GM12878 (cell line): ENCODE measurements at regions not wholly inside any gene's neighbourhood (a gene's known extent, or its start where the extent isn't known, plus 50 kb on each side); places are given as distances from the start of the nearest gene placed in this dataset.

Experiments used
- ATAC-seq: fragments of 200-7000 bp; cut with Tn5 transposase; 3 replicates; pipeline ENCODE4 v1.9.1; 2020; ENCODE audit warnings: mild to moderate bottlenecking, moderate library complexity
- BruUV-seq: library from RNA; stranded (reverse); fragments of 400-500 nt; replicated peaks from 2 replicates; lab custom pipeline; 2021; lab: Mats Ljungman, UMichigan
- CTCF ChIA-PET: fragments of 300-600 bp; sonication (Branson Sonifier 250); formaldehyde crosslinking; extraction: SDS; loops from one replicate; lab custom pipeline; 2021; ENCODE audit warnings: inconsistent platforms; lab: Yijun Ruan, JAX
- POLR2A ChIA-PET: fragments of 350-600 bp; formaldehyde crosslinking; extraction: SDS; loops from one replicate; lab custom pipeline; 2021; ENCODE audit warnings: inconsistent platforms; lab: Charles Lee
- RAD21 ChIA-PET: fragments of 300-600 bp; sonication (Branson Sonifier 250); formaldehyde crosslinking; loops from one replicate; lab custom pipeline; 2023; ENCODE audit warnings: antibody characterized with exemption; ENCODE audit not compliant: unreplicated experiment; lab: Charles Lee
- SMC1A ChIA-PET: fragments of 300-600 bp; sonication (Branson Sonifier 250); formaldehyde crosslinking; loops from one replicate; lab custom pipeline; 2023; ENCODE audit not compliant: unreplicated experiment, uncharacterized antibody; lab: Charles Lee
- DNase-seq: peaks from one replicate; pipeline ENCODE4 v3.0.0-alpha.2; 2011; ENCODE audit warnings: low read depth, low spot score
- FAIRE-seq: peaks from 3 replicates; lab custom pipeline; 2011; peaks lifted over from hg19 to GRCh38; lab: Jason Lieb, UNC
- H2AFZ ChIP-seq: 2 replicates; pipeline ENCODE4 v1.6.0; 2011; ENCODE audit warnings: low read depth, low read length, control low read depth; ENCODE audit not compliant: control insufficient read depth
- H3K27ac ChIP-seq: 2 replicates; pipeline ENCODE4 v1.5.1; 2011; ENCODE audit warnings: control low read depth; ENCODE audit not compliant: control insufficient read depth, insufficient read depth
- H3K27me3 ChIP-seq, 2 experiments: replicated peaks in 1 of 2; 2 replicates each; pipeline versions ENCODE4 v1.6.0 to v1.6.1; 2011; ENCODE audit warnings: low read length in 1 of 2; ENCODE audit not compliant: control insufficient read depth in 2 of 2, insufficient read depth in 2 of 2
- H3K36me3 ChIP-seq, 2 experiments: 2 replicates each; pipeline ENCODE4 v1.5.1; 2011; ENCODE audit warnings: low read length in 1 of 2; ENCODE audit not compliant: control insufficient read depth in 2 of 2, insufficient read depth in 2 of 2
- H3K4me1 ChIP-seq: 2 replicates; pipeline ENCODE4 v1.6.1; 2011; ENCODE audit warnings: mild to moderate bottlenecking, low read length, moderate library complexity, mixed read lengths; ENCODE audit not compliant: control insufficient read depth, insufficient read depth
- H3K4me2 ChIP-seq: 2 replicates; pipeline ENCODE4 v1.6.0; 2011; ENCODE audit warnings: control low read depth; ENCODE audit not compliant: control insufficient read depth, insufficient read depth
- H3K4me3 ChIP-seq: fragments of 200-600 bp; sonication (generic); 2 replicates; pipeline ENCODE4 v1.5.1; 2016
- H3K79me2 ChIP-seq: 2 replicates; pipeline ENCODE4 v1.6.0; 2011; ENCODE audit warnings: low read length; ENCODE audit not compliant: control insufficient read depth, insufficient read depth
- H3K9ac ChIP-seq: 2 replicates; pipeline ENCODE4 v1.8.0; 2011; ENCODE audit warnings: low read length, control low read depth, mixed read lengths; ENCODE audit not compliant: control insufficient read depth, insufficient read depth
- H3K9me3 ChIP-seq: replicated peaks from 3 replicates; pipeline ENCODE4 v1.5.1; 2011; ENCODE audit warnings: mild to moderate bottlenecking, low read length; ENCODE audit not compliant: control insufficient read depth, insufficient read depth
- H4K20me1 ChIP-seq: 2 replicates; pipeline ENCODE4 v1.6.0; 2011; ENCODE audit not compliant: control insufficient read depth, insufficient read depth
- HDGF ChIP-seq: fragments of 450-650 bp; IDR thresholded peaks from 2 replicates; pipeline ENCODE4 v1.6.1; 2016; ENCODE audit warnings: antibody characterized with exemption
- TCF7 ChIP-seq: IDR thresholded peaks from 2 replicates; pipeline ENCODE4 v1.6.1; 2014; ENCODE audit warnings: antibody characterized with exemption, borderline replicate concordance
- WGBS: methylation state at CpG from one replicate; pipeline ENCODE4 v1.1.6; 2016; ENCODE audit warnings: low lambda C conversion rate; ENCODE audit not compliant: insufficient replicate concordance, insufficient coverage; ENCODE audit errors: missing lambda C conversion rate; 5-methylcytosine and 5-hydroxymethylcytosine counted together
- in situ Hi-C: fragments of 300-500 bp; cut with MboI; formaldehyde crosslinking; loops from 9 replicates; pipeline ENCODE4 v1.14.3; 2018; ENCODE audit warnings: mixed read lengths
- intact Hi-C: fragments of 100-400 bp; cut with micrococcal nuclease; formaldehyde crosslinking; loops from one replicate; pipeline ENCODE4 v1.14.2; 2022; ENCODE audit not compliant: unreplicated experiment
- TF ChIP-seq, protein P1 (sequence below): IDR thresholded peaks from 2 replicates; pipeline ENCODE4 v1.6.1; 2012; ENCODE audit warnings: mild to moderate bottlenecking, low read depth, low read length

DNA sequence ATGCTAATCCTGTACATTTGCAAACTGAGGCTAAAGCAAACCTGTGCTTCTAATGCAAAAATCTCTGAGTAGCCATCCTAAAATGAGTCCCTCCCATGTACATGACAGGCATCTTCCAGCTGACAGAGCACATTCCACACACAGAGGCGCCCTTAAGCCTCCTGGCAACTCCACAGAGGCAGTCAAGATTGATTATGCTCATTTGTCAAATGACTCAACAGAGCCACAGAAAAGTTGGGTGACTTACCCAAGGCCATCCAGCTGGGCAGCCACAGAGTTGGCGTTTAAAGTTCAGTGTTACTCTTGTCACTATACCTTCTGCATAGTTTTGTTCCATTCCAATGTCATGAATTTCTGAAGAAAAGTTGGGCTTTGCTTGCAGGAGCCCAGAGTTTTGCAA is 394.6 kb upstream of the FGF13 start:
- no peak overlapping the region for H3K9ac ChIP-seq
- H3K4me2 ChIP-seq: no peak overlapping the region
- H3K36me3 ChIP-seq: no peaks in the 10 kb centered on the region
- TF ChIP-seq, protein P1, sequence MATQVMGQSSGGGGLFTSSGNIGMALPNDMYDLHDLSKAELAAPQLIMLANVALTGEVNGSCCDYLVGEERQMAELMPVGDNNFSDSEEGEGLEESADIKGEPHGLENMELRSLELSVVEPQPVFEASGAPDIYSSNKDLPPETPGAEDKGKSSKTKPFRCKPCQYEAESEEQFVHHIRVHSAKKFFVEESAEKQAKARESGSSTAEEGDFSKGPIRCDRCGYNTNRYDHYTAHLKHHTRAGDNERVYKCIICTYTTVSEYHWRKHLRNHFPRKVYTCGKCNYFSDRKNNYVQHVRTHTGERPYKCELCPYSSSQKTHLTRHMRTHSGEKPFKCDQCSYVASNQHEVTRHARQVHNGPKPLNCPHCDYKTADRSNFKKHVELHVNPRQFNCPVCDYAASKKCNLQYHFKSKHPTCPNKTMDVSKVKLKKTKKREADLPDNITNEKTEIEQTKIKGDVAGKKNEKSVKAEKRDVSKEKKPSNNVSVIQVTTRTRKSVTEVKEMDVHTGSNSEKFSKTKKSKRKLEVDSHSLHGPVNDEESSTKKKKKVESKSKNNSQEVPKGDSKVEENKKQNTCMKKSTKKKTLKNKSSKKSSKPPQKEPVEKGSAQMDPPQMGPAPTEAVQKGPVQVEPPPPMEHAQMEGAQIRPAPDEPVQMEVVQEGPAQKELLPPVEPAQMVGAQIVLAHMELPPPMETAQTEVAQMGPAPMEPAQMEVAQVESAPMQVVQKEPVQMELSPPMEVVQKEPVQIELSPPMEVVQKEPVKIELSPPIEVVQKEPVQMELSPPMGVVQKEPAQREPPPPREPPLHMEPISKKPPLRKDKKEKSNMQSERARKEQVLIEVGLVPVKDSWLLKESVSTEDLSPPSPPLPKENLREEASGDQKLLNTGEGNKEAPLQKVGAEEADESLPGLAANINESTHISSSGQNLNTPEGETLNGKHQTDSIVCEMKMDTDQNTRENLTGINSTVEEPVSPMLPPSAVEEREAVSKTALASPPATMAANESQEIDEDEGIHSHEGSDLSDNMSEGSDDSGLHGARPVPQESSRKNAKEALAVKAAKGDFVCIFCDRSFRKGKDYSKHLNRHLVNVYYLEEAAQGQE: no peak
- TF ChIP-seq TCF7 (no peak), HDGF (no peak)
- H3K27me3 ChIP-seq: no peaks in the 10 kb centered on the region
- in situ Hi-C loops: no loop called here
- no peak for FAIRE-seq
- BruUV-seq: no TSS peak
- H2AFZ ChIP-seq: no peak overlapping the region
- ATAC-seq: no peak
- no peak overlapping the region for H3K27ac ChIP-seq
- RAD21 ChIA-PET: no interaction called here
- WGBS: 3% methylated on average over 2 of the region's 2 CpGs
- DNase-seq: no peak
- intact Hi-C loops: no loop called here
- no peak overlapping the region for H3K4me3 ChIP-seq
- no peaks in the 10 kb centered on the region for H3K9me3 ChIP-seq
- H3K79me2 ChIP-seq: no peaks in the 10 kb centered on the region
- SMC1A ChIA-PET: no interaction called here
- H4K20me1 ChIP-seq: no peaks in the 10 kb centered on the region
- CTCF ChIA-PET: no interaction called here
- no peaks in the 10 kb centered on the region for H3K4me1 ChIP-seq
- POLR2A ChIA-PET: no interaction called here
